K562 (cell line): ENCODE measurements at regions not wholly inside any gene's neighbourhood (a gene's known extent, or its start where the extent isn't known, plus 50 kb on each side); places are given as distances from the start of the nearest gene placed in this dataset.

Source experiments
- CBX3 ChIP-seq, 2 experiments: IDR thresholded peaks; 1 replicate in 1 of 2; 2 replicates in 1 of 2; pipeline ENCODE4 v1.6.1; 2012; ENCODE audit warnings: inconsistent platforms in 2 of 2, low read length in 2 of 2, borderline replicate concordance in 1 of 2, control low read depth in 1 of 2
- CBX5 ChIP-seq: IDR thresholded peaks from 2 replicates; pipeline ENCODE4 v1.6.1; 2014; ENCODE audit warnings: low read depth, borderline replicate concordance
- CHD2 ChIP-seq: IDR thresholded peaks from 2 replicates; pipeline ENCODE4 v1.6.1; 2011; ENCODE audit warnings: low read depth, low read length
- ESRRA ChIP-seq: fragments of 450-650 bp; IDR thresholded peaks from 2 replicates; pipeline ENCODE4 v1.6.1; 2014; ENCODE audit warnings: low read depth, mild to moderate bottlenecking, moderate library complexity, borderline replicate concordance
- FOSL1 ChIP-seq: fragments of 200-800 bp; sonication (Bioruptor generic); conservative IDR thresholded peaks from 2 replicates; pipeline ENCODE4 v1.6.1; 2016; ENCODE audit warnings: missing genetic modification characterization, missing compliant biosample characterization
- LARP7 ChIP-seq: fragments of 450-650 bp; IDR thresholded peaks from 2 replicates; pipeline ENCODE4 v1.6.1; 2016
- SNIP1 ChIP-seq: fragments of 450-650 bp; IDR thresholded peaks from 2 replicates; pipeline ENCODE4 v1.7.1; 2017; ENCODE audit warnings: low read depth, mild to moderate bottlenecking
- ZNF79 ChIP-seq: fragments of 250-450 bp; sonication (Bioruptor Pico); IDR thresholded peaks from 2 replicates; pipeline ENCODE4 v1.4.0; 2020; ENCODE audit warnings: low read depth, mild to moderate bottlenecking, moderate library complexity
- TF ChIP-seq, protein P1 (sequence below): fragments of 250-450 bp; sonication (Bioruptor Pico); IDR thresholded peaks from 2 replicates; pipeline ENCODE4 v1.5.0; 2020; ENCODE audit warnings: mild to moderate bottlenecking, borderline replicate concordance
- TF ChIP-seq, protein P2 (sequence below), 3 experiments: IDR thresholded peaks in 2 of 3; conservative IDR thresholded peaks in 1 of 3; 2 replicates each; pipeline ENCODE4 v1.5.1; 2011 to 2012; ENCODE audit warnings: low read length in 3 of 3, mild to moderate bottlenecking in 3 of 3, control low read depth in 2 of 3, improper control_type of control experiment in 1 of 3, inconsistent platforms in 1 of 3, low read depth in 1 of 3, mixed read lengths in 1 of 3, moderate library complexity in 1 of 3; ENCODE audit not compliant: insufficient read depth in 2 of 3
- TF ChIP-seq, protein P3 (sequence below), 2 experiments: fragments of 450-650 bp; IDR thresholded peaks; 2 replicates each; pipeline ENCODE4 v1.6.1; 2018; ENCODE audit warnings: mild to moderate bottlenecking in 2 of 2, low read depth in 1 of 2; ENCODE audit not compliant: partially characterized antibody in 2 of 2
- TF ChIP-seq, protein P4 (sequence below): sonication (generic); formaldehyde crosslinking; IDR thresholded peaks from 2 replicates; pipeline ENCODE4 v1.8.1; 2023; ENCODE audit warnings: mild to moderate bottlenecking, missing genetic modification reagents

DNA sequence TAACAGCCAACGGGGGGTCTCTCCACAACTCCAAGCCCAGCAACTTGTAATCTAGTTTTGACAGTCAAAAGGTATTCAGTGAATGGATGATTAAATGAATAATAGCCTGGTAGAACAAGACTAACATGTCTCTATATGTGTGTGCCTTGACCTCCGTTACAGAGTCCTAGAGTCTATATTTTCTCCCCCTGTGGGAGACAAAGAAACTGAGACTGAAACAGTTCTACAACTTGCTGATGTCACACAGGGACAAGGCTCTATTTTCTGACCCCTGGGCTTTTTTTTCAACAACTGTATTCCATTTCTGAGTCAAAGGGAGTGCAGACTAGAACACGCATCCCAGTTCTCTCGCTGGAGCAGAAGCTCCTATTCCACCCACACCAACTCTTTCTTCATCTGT lies 223.6 kb upstream of the AGAP1 start:
- TF ChIP-seq LARP7 (no peak), SNIP1 (no peak), FOSL1 (tag) (no peak), CHD2 (no peak), ZNF79 (CRISPR knock-in tag) (no peak), ESRRA (no peak), CBX3 (IDR thresholded peaks at IDR 0.05; ENCODE audit: borderline replicate concordance in 1 of 2, low read length in 2 of 2) (no peak), CBX5 (no peak)
- TF ChIP-seq, protein P1, sequence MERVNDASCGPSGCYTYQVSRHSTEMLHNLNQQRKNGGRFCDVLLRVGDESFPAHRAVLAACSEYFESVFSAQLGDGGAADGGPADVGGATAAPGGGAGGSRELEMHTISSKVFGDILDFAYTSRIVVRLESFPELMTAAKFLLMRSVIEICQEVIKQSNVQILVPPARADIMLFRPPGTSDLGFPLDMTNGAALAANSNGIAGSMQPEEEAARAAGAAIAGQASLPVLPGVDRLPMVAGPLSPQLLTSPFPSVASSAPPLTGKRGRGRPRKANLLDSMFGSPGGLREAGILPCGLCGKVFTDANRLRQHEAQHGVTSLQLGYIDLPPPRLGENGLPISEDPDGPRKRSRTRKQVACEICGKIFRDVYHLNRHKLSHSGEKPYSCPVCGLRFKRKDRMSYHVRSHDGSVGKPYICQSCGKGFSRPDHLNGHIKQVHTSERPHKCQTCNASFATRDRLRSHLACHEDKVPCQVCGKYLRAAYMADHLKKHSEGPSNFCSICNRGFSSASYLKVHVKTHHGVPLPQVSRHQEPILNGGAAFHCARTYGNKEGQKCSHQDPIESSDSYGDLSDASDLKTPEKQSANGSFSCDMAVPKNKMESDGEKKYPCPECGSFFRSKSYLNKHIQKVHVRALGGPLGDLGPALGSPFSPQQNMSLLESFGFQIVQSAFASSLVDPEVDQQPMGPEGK = no peak
- TF ChIP-seq, protein P2, sequence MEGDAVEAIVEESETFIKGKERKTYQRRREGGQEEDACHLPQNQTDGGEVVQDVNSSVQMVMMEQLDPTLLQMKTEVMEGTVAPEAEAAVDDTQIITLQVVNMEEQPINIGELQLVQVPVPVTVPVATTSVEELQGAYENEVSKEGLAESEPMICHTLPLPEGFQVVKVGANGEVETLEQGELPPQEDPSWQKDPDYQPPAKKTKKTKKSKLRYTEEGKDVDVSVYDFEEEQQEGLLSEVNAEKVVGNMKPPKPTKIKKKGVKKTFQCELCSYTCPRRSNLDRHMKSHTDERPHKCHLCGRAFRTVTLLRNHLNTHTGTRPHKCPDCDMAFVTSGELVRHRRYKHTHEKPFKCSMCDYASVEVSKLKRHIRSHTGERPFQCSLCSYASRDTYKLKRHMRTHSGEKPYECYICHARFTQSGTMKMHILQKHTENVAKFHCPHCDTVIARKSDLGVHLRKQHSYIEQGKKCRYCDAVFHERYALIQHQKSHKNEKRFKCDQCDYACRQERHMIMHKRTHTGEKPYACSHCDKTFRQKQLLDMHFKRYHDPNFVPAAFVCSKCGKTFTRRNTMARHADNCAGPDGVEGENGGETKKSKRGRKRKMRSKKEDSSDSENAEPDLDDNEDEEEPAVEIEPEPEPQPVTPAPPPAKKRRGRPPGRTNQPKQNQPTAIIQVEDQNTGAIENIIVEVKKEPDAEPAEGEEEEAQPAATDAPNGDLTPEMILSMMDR (IDR thresholded peaks at IDR 0.05 in 2 of 3, conservative IDR thresholded peaks at IDR 0.05 in 1 of 3; ENCODE audit: insufficient read depth in 2 of 3, low read depth in 1 of 3, low read length in 3 of 3) = no peak
- TF ChIP-seq, protein P3, sequence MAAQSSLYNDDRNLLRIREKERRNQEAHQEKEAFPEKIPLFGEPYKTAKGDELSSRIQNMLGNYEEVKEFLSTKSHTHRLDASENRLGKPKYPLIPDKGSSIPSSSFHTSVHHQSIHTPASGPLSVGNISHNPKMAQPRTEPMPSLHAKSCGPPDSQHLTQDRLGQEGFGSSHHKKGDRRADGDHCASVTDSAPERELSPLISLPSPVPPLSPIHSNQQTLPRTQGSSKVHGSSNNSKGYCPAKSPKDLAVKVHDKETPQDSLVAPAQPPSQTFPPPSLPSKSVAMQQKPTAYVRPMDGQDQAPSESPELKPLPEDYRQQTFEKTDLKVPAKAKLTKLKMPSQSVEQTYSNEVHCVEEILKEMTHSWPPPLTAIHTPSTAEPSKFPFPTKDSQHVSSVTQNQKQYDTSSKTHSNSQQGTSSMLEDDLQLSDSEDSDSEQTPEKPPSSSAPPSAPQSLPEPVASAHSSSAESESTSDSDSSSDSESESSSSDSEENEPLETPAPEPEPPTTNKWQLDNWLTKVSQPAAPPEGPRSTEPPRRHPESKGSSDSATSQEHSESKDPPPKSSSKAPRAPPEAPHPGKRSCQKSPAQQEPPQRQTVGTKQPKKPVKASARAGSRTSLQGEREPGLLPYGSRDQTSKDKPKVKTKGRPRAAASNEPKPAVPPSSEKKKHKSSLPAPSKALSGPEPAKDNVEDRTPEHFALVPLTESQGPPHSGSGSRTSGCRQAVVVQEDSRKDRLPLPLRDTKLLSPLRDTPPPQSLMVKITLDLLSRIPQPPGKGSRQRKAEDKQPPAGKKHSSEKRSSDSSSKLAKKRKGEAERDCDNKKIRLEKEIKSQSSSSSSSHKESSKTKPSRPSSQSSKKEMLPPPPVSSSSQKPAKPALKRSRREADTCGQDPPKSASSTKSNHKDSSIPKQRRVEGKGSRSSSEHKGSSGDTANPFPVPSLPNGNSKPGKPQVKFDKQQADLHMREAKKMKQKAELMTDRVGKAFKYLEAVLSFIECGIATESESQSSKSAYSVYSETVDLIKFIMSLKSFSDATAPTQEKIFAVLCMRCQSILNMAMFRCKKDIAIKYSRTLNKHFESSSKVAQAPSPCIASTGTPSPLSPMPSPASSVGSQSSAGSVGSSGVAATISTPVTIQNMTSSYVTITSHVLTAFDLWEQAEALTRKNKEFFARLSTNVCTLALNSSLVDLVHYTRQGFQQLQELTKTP (IDR thresholded peaks at IDR 0.05; ENCODE audit: low read depth in 1 of 2, partially characterized antibody in 2 of 2) = no peak
- TF ChIP-seq, protein P4, sequence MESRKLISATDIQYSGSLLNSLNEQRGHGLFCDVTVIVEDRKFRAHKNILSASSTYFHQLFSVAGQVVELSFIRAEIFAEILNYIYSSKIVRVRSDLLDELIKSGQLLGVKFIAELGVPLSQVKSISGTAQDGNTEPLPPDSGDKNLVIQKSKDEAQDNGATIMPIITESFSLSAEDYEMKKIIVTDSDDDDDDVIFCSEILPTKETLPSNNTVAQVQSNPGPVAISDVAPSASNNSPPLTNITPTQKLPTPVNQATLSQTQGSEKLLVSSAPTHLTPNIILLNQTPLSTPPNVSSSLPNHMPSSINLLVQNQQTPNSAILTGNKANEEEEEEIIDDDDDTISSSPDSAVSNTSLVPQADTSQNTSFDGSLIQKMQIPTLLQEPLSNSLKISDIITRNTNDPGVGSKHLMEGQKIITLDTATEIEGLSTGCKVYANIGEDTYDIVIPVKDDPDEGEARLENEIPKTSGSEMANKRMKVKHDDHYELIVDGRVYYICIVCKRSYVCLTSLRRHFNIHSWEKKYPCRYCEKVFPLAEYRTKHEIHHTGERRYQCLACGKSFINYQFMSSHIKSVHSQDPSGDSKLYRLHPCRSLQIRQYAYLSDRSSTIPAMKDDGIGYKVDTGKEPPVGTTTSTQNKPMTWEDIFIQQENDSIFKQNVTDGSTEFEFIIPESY (CRISPR knock-in tag) = no peak
